22Rv1 (cell line): ENCODE measurements at regions not wholly inside any gene's neighbourhood (a gene's known extent, or its start where the extent isn't known, plus 50 kb on each side); places are given as distances from the start of the nearest gene placed in this dataset.

Source experiments
- H3K27ac ChIP-seq: fragments of 450-650 bp; 2 replicates; pipeline ENCODE4 v1.5.1; 2017
- ZFX ChIP-seq: fragments of 450-650 bp; IDR thresholded peaks from 2 replicates; pipeline ENCODE4 v1.6.1; 2017; ENCODE audit warnings: antibody characterized with exemption, borderline replicate concordance
- TF ChIP-seq, protein P1 (sequence below): fragments of 450-650 bp; IDR thresholded peaks from 2 replicates; pipeline ENCODE4 v1.5.1; 2017; ENCODE audit warnings: mild to moderate bottlenecking

DNA sequence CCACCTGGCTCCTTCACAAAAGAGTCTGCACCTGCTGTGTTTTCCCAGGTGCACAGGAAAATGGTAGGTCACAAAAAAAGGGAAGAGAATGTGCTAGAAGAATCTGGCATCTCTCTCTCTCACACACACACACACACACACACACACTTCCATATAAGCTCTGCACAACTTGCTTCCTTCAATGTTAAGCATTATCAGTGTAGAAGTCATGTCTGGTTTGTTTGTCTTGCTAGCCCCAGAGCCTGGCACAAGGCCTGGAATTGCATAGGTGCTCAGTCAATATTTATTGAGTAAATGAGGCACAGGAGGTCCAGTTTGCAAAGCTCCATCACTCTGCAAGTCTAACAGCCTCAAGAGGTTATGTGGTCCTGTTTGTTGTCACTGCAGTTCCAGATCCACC, 867.3 kb upstream of the AUTS2 start:
- H3K27ac ChIP-seq, result no peak overlapping the region
- no peak for TF ChIP-seq ZFX
- TF ChIP-seq, protein P1, sequence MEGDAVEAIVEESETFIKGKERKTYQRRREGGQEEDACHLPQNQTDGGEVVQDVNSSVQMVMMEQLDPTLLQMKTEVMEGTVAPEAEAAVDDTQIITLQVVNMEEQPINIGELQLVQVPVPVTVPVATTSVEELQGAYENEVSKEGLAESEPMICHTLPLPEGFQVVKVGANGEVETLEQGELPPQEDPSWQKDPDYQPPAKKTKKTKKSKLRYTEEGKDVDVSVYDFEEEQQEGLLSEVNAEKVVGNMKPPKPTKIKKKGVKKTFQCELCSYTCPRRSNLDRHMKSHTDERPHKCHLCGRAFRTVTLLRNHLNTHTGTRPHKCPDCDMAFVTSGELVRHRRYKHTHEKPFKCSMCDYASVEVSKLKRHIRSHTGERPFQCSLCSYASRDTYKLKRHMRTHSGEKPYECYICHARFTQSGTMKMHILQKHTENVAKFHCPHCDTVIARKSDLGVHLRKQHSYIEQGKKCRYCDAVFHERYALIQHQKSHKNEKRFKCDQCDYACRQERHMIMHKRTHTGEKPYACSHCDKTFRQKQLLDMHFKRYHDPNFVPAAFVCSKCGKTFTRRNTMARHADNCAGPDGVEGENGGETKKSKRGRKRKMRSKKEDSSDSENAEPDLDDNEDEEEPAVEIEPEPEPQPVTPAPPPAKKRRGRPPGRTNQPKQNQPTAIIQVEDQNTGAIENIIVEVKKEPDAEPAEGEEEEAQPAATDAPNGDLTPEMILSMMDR, result no peak

DNA sequence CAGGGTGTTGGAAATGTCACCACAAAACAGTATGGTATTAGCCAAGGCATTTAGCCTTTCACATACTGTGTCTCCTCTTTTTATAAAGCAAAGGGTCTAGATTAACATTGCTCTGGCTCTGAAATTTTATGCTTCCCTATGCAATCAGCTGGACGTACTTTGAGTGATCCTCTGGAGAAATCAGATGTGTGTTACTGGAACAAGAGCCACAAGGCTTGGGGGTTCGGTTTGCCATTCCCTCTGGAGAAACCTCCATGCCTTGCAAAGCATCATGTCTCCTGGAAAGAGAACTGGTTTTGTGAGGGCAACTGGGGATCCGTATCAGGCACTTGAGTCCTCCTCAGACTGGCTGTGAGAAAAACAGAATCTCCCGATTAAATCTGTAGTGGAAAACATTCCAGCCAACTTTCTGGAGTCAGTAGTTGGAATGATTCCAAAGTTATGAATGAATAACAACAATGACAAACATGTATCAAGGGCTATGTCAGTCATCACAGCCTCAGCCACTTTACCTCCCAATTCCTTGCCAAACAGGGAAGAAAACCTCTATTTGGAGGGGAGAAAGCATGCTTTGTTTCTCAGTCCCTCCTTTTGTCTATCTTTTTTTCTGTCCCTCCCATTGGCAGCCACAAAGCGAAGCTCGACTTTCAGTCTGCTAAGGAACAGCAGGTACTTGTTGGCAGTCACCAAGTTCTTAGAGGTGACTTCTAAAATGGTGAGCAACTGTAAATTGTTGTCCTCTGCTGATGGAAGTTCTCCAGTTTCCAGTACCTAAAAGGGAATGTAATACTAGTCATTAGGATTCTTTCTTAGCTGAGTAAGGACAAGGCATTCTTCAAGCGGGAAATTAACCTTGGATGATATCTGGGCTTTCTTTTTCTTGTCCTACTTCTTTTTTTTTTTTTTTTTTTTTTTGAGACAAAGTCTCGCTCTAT, 864.8 kb upstream of the AUTS2 start:
- TF ChIP-seq, protein P1, result no peak
- TF ChIP-seq ZFX, result no peak

DNA sequence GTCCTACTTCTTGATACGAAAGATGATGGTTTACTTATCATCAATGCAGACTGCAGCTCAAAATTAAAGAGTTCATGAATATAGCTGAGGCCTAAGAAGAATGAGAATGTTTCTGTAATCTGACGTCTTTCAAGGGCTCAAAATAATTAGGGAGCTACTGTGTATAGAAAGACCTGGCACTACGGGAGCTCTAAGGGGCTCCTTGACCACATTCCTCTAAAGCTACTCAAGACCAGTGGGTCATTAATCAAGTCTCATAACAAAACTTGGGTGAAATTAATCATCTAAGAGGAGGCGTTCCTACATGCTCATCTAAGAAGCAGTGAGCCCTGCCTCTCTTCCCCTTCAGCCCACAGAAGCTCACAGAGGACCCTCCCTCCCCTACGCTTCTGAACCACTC, 863.8 kb upstream of the AUTS2 start:
- no peak overlapping the region for H3K27ac ChIP-seq
- no peak for TF ChIP-seq ZFX
- TF ChIP-seq, protein P1, result no peak

More for the DNA sequence above, 864.8 kb upstream of the AUTS2 start:
- H3K27ac ChIP-seq, result no peak overlapping the region

DNA sequence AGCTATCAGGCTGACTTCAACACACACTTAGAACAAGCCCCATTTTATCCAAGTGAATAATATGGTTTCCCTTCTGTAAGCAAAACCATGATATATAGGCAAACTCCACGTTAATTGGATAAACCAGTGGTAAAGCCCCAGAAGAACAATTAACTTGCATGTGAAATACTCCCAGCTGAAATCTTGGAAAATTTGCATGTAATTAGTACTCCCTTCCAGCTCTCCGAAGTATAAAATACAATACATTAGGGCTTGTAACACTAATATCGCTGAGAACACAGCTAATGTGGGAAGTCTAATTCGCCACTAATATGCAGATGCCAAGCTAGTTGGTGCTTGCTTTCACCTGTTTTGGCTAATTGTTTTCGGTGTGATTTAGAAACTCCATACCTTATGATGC, 859.0 kb upstream of the AUTS2 start:
- TF ChIP-seq ZFX, result no peak
- TF ChIP-seq, protein P1, result no peak
- H3K27ac ChIP-seq, result no peak overlapping the region

DNA sequence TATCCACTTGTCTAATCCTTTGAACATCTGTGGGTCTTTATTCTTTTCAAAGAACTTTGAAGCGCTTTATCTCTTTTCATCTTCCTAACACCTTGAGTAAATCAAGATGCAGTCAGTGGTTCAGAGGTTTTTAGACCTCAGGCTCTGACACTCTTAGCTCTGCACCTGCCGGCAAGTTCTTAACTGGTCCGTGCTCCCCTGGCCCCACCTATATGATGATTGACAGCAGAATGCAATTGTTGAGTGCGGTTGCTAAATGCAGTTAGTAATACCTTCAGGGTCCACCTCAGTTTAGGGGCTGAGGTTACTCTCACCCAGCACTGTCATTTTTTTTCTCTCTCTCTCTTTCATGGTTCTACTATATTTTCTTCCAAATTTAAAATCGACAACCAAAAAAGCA, 854.2 kb upstream of the AUTS2 start:
- no peak overlapping the region for H3K27ac ChIP-seq
- no peak for TF ChIP-seq ZFX
- TF ChIP-seq, protein P1, result no peak

DNA sequence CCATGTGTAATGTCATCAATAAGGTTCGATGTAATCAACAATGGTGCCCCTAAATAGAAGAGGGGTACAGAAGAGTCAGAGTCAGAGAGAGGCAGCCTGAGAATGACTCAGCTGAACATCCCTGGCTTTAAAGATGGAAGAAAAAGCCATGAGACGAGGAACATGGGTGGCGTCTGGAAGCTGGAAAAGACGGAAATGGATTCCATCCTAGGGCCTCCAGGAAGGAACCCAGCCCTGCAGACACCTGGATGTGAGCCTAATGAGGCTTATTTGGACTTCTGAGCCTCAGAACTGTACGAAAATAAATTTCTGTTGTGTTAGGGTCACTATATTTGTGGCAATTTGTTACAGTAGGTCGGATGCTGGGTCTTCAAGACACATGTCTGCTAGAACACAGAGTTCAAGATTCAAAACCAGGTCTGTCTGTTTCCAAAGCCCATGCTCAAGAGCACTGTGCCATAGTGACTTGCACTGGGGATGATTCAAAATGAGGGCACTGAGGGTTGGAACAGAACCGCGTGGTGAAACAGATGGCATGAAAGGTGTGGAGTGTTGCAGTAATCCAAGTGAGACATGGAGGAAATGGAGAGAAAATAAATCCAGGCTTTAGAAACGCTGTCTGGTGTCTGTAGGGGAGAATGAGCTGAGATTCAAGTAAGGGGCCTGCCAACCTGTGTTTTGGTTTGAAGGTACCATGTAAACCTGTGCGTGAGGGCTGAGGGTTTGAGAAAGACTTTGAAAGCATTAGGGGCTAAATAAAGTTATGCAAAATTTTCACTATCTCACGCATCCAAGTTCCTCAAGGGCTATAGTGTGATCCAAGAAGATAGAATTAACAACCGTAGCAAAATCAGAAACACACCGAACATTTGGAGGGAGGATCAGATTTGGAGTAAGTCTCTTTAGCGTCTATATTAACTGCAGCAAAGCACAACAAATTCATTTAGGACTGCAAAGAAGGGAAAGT, 849.1 kb upstream of the AUTS2 start:
- H3K27ac ChIP-seq, result no peak overlapping the region

More for the DNA sequence above, 849.1 kb upstream of the AUTS2 start:
- TF ChIP-seq, protein P1, result no peak
- no peak for TF ChIP-seq ZFX
